HepG2 (cell line): ENCODE measurements at regions not wholly inside any gene's neighbourhood (a gene's known extent, or its start where the extent isn't known, plus 50 kb on each side); places are given as distances from the start of the nearest gene placed in this dataset.

Experiments
- ATAC-seq: fragments of 200-7000 bp; cut with Tn5 transposase; 3 replicates; pipeline ENCODE4 v1.9.1; 2020; ENCODE audit warnings: mild to moderate bottlenecking, moderate library complexity
- BruUV-seq: library from RNA; stranded (reverse); fragments of 400-500 nt; replicated peaks from 2 replicates; lab custom pipeline; 2021; lab: Mats Ljungman, UMichigan
- CTCF ChIA-PET: fragments of 300-600 bp; formaldehyde crosslinking; extraction: SDS; loops from one replicate; lab custom pipeline; 2021; ENCODE audit warnings: low total read pairs, inconsistent platforms, low intra/inter-chr PET ratio; lab: Yijun Ruan, JAX
- POLR2A ChIA-PET: fragments of 350-600 bp; sonication (Branson Sonifier 250); formaldehyde crosslinking; loops from one replicate; lab custom pipeline; 2020; ENCODE audit warnings: antibody characterized with exemption, inconsistent platforms; lab: Yijun Ruan, JAX
- DNase-seq: peaks from one replicate; pipeline ENCODE4 v3.0.0-alpha.2; 2015; ENCODE audit warnings: low spot score
- FAIRE-seq: peaks from 3 replicates; lab custom pipeline; 2011; peaks lifted over from hg19 to GRCh38; lab: Jason Lieb, UNC
- H2AFZ ChIP-seq: one replicate; pipeline ENCODE4 v1.6.1; 2011; ENCODE audit warnings: low read length, inconsistent platforms
- H3K27ac ChIP-seq: fragments of 300-600 bp; 3 replicates; pipeline ENCODE4 v1.8.0; 2011; ENCODE audit warnings: mixed run types, mild to moderate bottlenecking, mixed read lengths, low read length, inconsistent platforms; ENCODE audit not compliant: insufficient read depth; ENCODE audit errors: extremely low read length
- H3K27me3 ChIP-seq, 2 experiments: fragments of 200-600 bp in 1 of 2; 2 replicates in 1 of 2; 3 replicates in 1 of 2; pipeline versions ENCODE4 v1.6.0 to v1.8.0; 2011; ENCODE audit warnings: low read length in 2 of 2, mild to moderate bottlenecking in 2 of 2, moderate library complexity in 2 of 2, inconsistent platforms in 1 of 2; ENCODE audit not compliant: insufficient read depth in 2 of 2, control insufficient read depth in 1 of 2
- H3K36me3 ChIP-seq, 2 experiments: fragments of 200-600 bp in 1 of 2; replicated peaks in 1 of 2; 2 replicates in 1 of 2; 3 replicates in 1 of 2; pipeline versions ENCODE4 v1.5.1 to v1.8.0; 2011; ENCODE audit warnings: low read length in 2 of 2, inconsistent platforms in 1 of 2; ENCODE audit not compliant: insufficient read depth in 2 of 2, control insufficient read depth in 1 of 2
- H3K4me1 ChIP-seq: 2 replicates; pipeline ENCODE4 v1.5.1; 2012; ENCODE audit warnings: low read length, inconsistent platforms; ENCODE audit not compliant: insufficient read depth
- H3K4me2 ChIP-seq: 2 replicates; pipeline ENCODE4 v1.6.0; 2011; ENCODE audit warnings: low read depth, low read length, inconsistent platforms
- H3K4me3 ChIP-seq, 3 experiments: fragments of 200-600 bp in 1 of 3; sonication (generic), shearing (Covaris generic) in 1 of 3; replicated peaks in 1 of 3; 2 replicates each; pipeline ENCODE4 v1.5.1; 2011 to 2016; ENCODE audit warnings: low read length in 3 of 3, inconsistent platforms in 2 of 3, low read depth in 2 of 3, mild to moderate bottlenecking in 2 of 3, control low read depth in 1 of 3, mixed read lengths in 1 of 3; ENCODE audit not compliant: insufficient read depth in 1 of 3
- H3K79me2 ChIP-seq: one replicate; pipeline ENCODE4 v1.6.1; 2011; ENCODE audit warnings: low read length, inconsistent platforms; ENCODE audit not compliant: insufficient read depth
- H3K9ac ChIP-seq: 2 replicates; pipeline ENCODE4 v1.6.0; 2011; ENCODE audit warnings: mild to moderate bottlenecking, low read depth, low read length, inconsistent platforms; ENCODE audit not compliant: insufficient read depth
- H3K9me3 ChIP-seq: 2 replicates; pipeline ENCODE4 v1.5.1; 2012; ENCODE audit warnings: mild to moderate bottlenecking, low read length
- H4K20me1 ChIP-seq: 2 replicates; pipeline ENCODE4 v1.6.0; 2011; ENCODE audit warnings: inconsistent platforms, mild to moderate bottlenecking, low read length, moderate library complexity; ENCODE audit not compliant: insufficient read depth
- PAF1 ChIP-seq: IDR thresholded peaks from 2 replicates; pipeline ENCODE4 v1.6.1; 2016; ENCODE audit warnings: missing genetic modification reagents, missing compliant biosample characterization
- SP140L ChIP-seq: sonication (generic); formaldehyde crosslinking; IDR thresholded peaks from 2 replicates; pipeline ENCODE4 v1.4.0; 2020; ENCODE audit warnings: missing genetic modification reagents, borderline replicate concordance
- ZBTB42 ChIP-seq: sonication (generic); formaldehyde crosslinking; IDR thresholded peaks from 2 replicates; pipeline ENCODE4 v1.5.0; 2020; ENCODE audit warnings: mild to moderate bottlenecking, missing genetic modification reagents
- ZNF770 ChIP-seq: sonication (generic); formaldehyde crosslinking; IDR thresholded peaks from 2 replicates; pipeline ENCODE4 v1.5.0; 2020; ENCODE audit warnings: mild to moderate bottlenecking, missing genetic modification reagents
- ZXDC ChIP-seq: sonication (generic); formaldehyde crosslinking; IDR thresholded peaks from 2 replicates; pipeline ENCODE4 v1.5.0; 2020; ENCODE audit warnings: mild to moderate bottlenecking, missing genetic modification reagents
- WGBS: methylation state at CpG from one replicate; pipeline ENCODE4 v1.1.6; 2017; ENCODE audit warnings: low lambda C conversion rate; 5-methylcytosine and 5-hydroxymethylcytosine counted together
- in situ Hi-C: cut with HindIII; loops from 2 replicates; pipeline ENCODE4 v1.10.0; 2017; ENCODE audit warnings: low pct_unique_long_range_greater_than_20kb; ENCODE audit not compliant: extremely low pct_ligation_motif_present
- intact Hi-C: fragments of 100-400 bp; cut with micrococcal nuclease; formaldehyde crosslinking; loops from one replicate; pipeline ENCODE4 v1.10.0; 2022; ENCODE audit not compliant: unreplicated experiment

- H3K27ac ChIP-seq = no peak overlapping the region
- FAIRE-seq = no peak
- no peaks in the 10 kb centered on the region for H3K79me2 ChIP-seq
- no TSS peak for BruUV-seq
- DNase-seq = no peak
- no peak overlapping the region for H2AFZ ChIP-seq
- ChIA-PET CTCF (no interaction called here), POLR2A (no interaction called here)
- H3K27me3 ChIP-seq = no peaks in the 10 kb centered on the region
- H3K9me3 ChIP-seq = no peaks in the 10 kb centered on the region
- TF ChIP-seq PAF1 (CRISPR knock-in tag) (no peak), ZBTB42 (CRISPR knock-in tag) (no peak), SP140L (CRISPR knock-in tag) (no peak), ZXDC (CRISPR knock-in tag) (no peak), ZNF770 (CRISPR knock-in tag) (no peak)
- in situ Hi-C loops (no loop called here), intact Hi-C loops (no loop called here)
- H3K4me2 ChIP-seq = no peak overlapping the region
- H4K20me1 ChIP-seq = no peaks in the 10 kb centered on the region
- H3K9ac ChIP-seq = no peak overlapping the region
- no peaks in the 10 kb centered on the region for H3K36me3 ChIP-seq
- 0% methylated on average over 2 of the region's 2 CpGs for WGBS
- no peak overlapping the region for H3K4me3 ChIP-seq
- peaks cover 9% of the 10 kb centered on the region; the same call in 1 of the 2 replicates for H3K4me1 ChIP-seq
- ATAC-seq = no peak
These were observed 414.1 kb downstream of the FGF9 start for GRCh38 chr13:22085001-22085400.
